ENCODE measurements at regions not wholly inside any gene's neighbourhood (a gene's known extent, or its start where the extent isn't known, plus 50 kb on each side); places are given as distances from the start of the nearest gene placed in this dataset.

- DNase-seq (ENCODE audit: low read depth), result no peak
Observed at GRCh38 chr9:89880161-89880560, 275.3 kb downstream of the GADD45G start.

- DNase-seq (ENCODE audit: low read depth), result no peak
Observed at GRCh38 chr9:89880721-89881120, 275.9 kb downstream of the GADD45G start.

- DNase-seq (ENCODE audit: low read depth), result no peak
Observed at GRCh38 chr9:89881431-89881830, 276.6 kb downstream of the GADD45G start.

- DNase-seq (ENCODE audit: low read depth), result no peak
Observed at GRCh38 chr9:89882930-89883361, 278.1 kb downstream of the GADD45G start.

- no peak for DNase-seq (ENCODE audit: low read depth)
Observed at GRCh38 chr9:89883401-89884341, 278.9 kb downstream of the GADD45G start.

- no peak for DNase-seq (ENCODE audit: low read depth)
Observed at GRCh38 chr9:89884356-89885083, 279.7 kb downstream of the GADD45G start.

- no peak for DNase-seq (ENCODE audit: low read depth)
Observed at GRCh38 chr9:89885156-89885555, 280.3 kb downstream of the GADD45G start.

- no peak for DNase-seq (ENCODE audit: low read depth)
Observed at GRCh38 chr9:89886281-89886700, 281.5 kb downstream of the GADD45G start.

- DNase-seq (ENCODE audit: low read depth), result no peak
Observed at GRCh38 chr9:89887286-89887685, 282.5 kb downstream of the GADD45G start.

- no peak for DNase-seq (ENCODE audit: low read depth)
Observed at GRCh38 chr9:89888233-89888632, 283.4 kb downstream of the GADD45G start.

- DNase-seq (ENCODE audit: low read depth), result no peak
Observed at GRCh38 chr9:89888677-89889076, 283.9 kb downstream of the GADD45G start.

- no peak for DNase-seq (ENCODE audit: low read depth)
Observed at GRCh38 chr9:89889865-89890264, 285.1 kb downstream of the GADD45G start.

GRCh38 chr9:89890326-89890980 is 285.6 kb downstream of the GADD45G start:
- no peak for DNase-seq (ENCODE audit: low read depth)

- DNase-seq (ENCODE audit: low read depth), result no peak
Observed at GRCh38 chr9:89891221-89891590, 286.4 kb downstream of the GADD45G start.

- DNase-seq (ENCODE audit: low read depth), result no peak
Observed at GRCh38 chr9:89891591-89892304, 286.9 kb downstream of the GADD45G start.

GRCh38 chr9:89892920-89893319 is 288.1 kb downstream of the GADD45G start:
- DNase-seq (ENCODE audit: low read depth), result no peak

- DNase-seq (ENCODE audit: low read depth), result no peak
Observed at GRCh38 chr9:89893886-89894285, 289.1 kb downstream of the GADD45G start.

GRCh38 chr9:89896806-89897340 is 292.1 kb downstream of the GADD45G start:
- DNase-seq (ENCODE audit: low read depth), result no peak

- DNase-seq (ENCODE audit: low read depth), result no peak
Observed at GRCh38 chr9:89899573-89899972, 294.8 kb downstream of the GADD45G start.

- DNase-seq (ENCODE audit: low read depth), result no peak
Observed at GRCh38 chr9:89901920-89902319, 297.1 kb downstream of the GADD45G start.

- DNase-seq (ENCODE audit: low read depth), result no peak
Observed at GRCh38 chr9:89902450-89903140, 297.8 kb downstream of the GADD45G start.

Measured in T follicular helper cell (primary cell).